ENCODE measurements at regions not wholly inside any gene's neighbourhood (a gene's known extent, or its start where the extent isn't known, plus 50 kb on each side); places are given as distances from the start of the nearest gene placed in this dataset.

DNA sequence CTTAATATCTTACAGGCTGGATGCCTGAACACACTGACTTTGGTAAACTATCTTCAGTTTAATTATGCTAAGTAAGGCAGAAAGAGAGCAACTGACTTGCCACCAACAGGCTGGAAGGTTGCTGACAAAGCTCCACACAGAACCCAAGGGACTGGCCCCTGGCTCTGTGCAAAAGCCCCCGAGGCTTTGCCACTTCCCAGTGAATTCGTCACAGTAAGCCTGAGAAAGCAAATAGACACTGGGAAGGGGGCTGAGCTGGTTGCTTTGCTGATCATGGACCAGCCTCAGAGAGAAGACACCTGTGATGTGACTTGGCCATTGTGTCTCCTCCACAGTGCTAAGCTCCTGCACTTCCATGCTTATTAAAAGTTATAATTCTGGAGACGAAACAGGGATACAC is 91.7 kb downstream of the BLID start:
- Histone ChIP-seq H3K36me3 (ENCODE audit: control insufficient read depth, insufficient read depth, low read length) (no peaks in the 10 kb centered on the region), H3K9me3 (ENCODE audit: control insufficient read depth, low read depth, low read length) (no peaks in the 10 kb centered on the region), H3K4me3 (ENCODE audit: low read length) (no peak overlapping the region), H3K4me1 (ENCODE audit: control insufficient read depth, insufficient read depth, low read length) (no peaks in the 10 kb centered on the region), H3K27me3 (ENCODE audit: control insufficient read depth, insufficient read depth, low read length) (no peaks in the 10 kb centered on the region), H3K27ac (ENCODE audit: low read length) (no peak overlapping the region)
- no CpG with 5 or more reads among the region's 3 CpGs for WGBS (ENCODE audit: insufficient coverage, low lambda C conversion rate)
- no peak for DNase-seq

DNA sequence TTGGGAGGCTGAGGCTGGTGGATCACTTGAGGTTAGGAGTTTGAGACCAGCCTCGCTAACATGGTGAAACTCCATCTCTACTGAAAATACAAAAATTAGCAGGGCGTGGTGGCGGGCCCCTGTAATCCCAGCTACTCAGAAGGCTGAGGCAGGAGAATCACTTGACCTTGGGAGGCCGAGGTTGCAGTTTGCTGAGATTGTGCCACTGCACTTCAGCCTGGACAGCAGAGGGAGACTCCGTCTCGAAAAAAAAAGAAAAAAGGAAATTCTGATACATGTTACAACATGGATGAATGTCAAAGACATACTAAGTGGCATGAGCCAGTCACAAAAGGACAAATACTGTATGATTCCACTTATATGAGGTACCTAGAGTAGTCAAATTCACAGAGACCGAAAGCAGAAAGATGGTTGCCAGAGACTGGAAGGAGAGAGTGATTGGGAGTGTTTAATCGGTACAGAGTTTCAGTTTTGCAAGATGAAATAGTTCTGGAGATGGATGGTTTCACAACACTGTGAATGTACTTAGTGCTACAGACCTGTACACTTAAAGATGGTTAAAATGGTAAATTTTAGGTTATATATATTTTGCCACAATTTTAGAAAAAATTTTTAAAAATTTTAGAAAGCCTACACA is 92.3 kb downstream of the BLID start:
- Histone ChIP-seq H3K36me3 (ENCODE audit: control insufficient read depth, insufficient read depth, low read length) (no peaks in the 10 kb centered on the region), H3K4me3 (ENCODE audit: low read length) (no peak overlapping the region), H3K4me1 (ENCODE audit: control insufficient read depth, insufficient read depth, low read length) (no peaks in the 10 kb centered on the region), H3K27me3 (ENCODE audit: control insufficient read depth, insufficient read depth, low read length) (no peaks in the 10 kb centered on the region), H3K9me3 (ENCODE audit: control insufficient read depth, low read depth, low read length) (no peaks in the 10 kb centered on the region), H3K27ac (ENCODE audit: low read length) (no peak overlapping the region)
- 90% methylated on average over 2 of the region's 8 CpGs for WGBS (ENCODE audit: insufficient coverage, low lambda C conversion rate)
- DNase-seq: no peak

GRCh38 chr11:122022646-122023045 is 93.4 kb downstream of the BLID start:
- H3K27me3 ChIP-seq (ENCODE audit: control insufficient read depth, insufficient read depth, low read length): no peaks in the 10 kb centered on the region
- no peak for DNase-seq
- H3K36me3 ChIP-seq (ENCODE audit: control insufficient read depth, insufficient read depth, low read length): no peaks in the 10 kb centered on the region
- no peak overlapping the region for H3K27ac ChIP-seq (ENCODE audit: low read length)
- H3K9me3 ChIP-seq (ENCODE audit: control insufficient read depth, low read depth, low read length): no peaks in the 10 kb centered on the region
- H3K4me1 ChIP-seq (ENCODE audit: control insufficient read depth, insufficient read depth, low read length): no peaks in the 10 kb centered on the region
- WGBS (ENCODE audit: insufficient coverage, low lambda C conversion rate): 88% methylated on average over 3 of the region's 6 CpGs
- H3K4me3 ChIP-seq (ENCODE audit: low read length): no peak overlapping the region

GRCh38 chr11:122020902-122021301 is 95.1 kb downstream of the BLID start:
- Histone ChIP-seq H3K4me3 (ENCODE audit: low read length) (no peak overlapping the region), H3K36me3 (ENCODE audit: control insufficient read depth, insufficient read depth, low read length) (no peaks in the 10 kb centered on the region), H3K27ac (ENCODE audit: low read length) (no peak overlapping the region), H3K27me3 (ENCODE audit: control insufficient read depth, insufficient read depth, low read length) (no peaks in the 10 kb centered on the region), H3K4me1 (ENCODE audit: control insufficient read depth, insufficient read depth, low read length) (no peaks in the 10 kb centered on the region), H3K9me3 (ENCODE audit: control insufficient read depth, low read depth, low read length) (no peaks in the 10 kb centered on the region)
- WGBS (ENCODE audit: insufficient coverage, low lambda C conversion rate): no CpG with 5 or more reads among the region's 2 CpGs
- DNase-seq: no peak

DNA sequence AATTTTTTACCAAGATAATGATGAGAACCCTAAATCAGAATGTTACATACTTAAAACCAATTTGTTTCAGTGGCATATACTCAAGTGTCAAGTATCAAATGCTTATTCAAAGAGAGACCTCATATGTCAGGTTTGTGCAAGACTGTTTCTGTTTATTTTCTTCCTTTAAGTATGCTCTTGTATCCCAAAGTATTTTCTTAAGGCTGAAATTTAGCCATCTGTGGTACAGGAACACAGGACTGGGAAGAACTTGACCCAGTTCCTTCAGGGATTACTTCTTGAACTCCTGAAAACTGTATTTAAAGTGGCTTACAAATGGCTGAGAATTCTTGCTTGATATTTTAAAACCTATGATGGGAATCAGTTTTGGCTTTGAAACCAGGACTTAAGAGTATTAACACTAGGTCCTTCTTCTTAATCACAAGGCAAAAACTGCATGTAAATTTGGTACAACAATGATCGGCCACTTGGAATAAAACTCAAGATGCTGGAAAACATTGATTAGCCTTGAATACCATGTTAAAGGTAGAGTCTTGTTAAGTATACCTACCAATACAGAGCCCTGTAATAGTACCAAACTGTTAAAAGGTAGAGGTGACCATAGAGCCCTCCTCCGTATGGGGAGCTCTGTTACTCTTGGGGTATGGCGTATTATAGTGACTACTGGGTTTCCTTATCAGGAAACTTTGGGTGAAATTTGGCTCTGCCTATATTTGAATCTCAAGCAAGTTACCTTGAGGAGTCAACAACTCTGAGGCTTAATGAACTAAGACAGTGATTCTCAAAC is 95.9 kb downstream of the BLID start:
- no peak overlapping the region for H3K27ac ChIP-seq (ENCODE audit: low read length)
- H3K9me3 ChIP-seq (ENCODE audit: control insufficient read depth, low read depth, low read length): no peaks in the 10 kb centered on the region
- WGBS (ENCODE audit: insufficient coverage, low lambda C conversion rate): no CpG with 5 or more reads among the region's 3 CpGs
- H3K4me1 ChIP-seq (ENCODE audit: control insufficient read depth, insufficient read depth, low read length): no peaks in the 10 kb centered on the region
- no peaks in the 10 kb centered on the region for H3K27me3 ChIP-seq (ENCODE audit: control insufficient read depth, insufficient read depth, low read length)
- no peak for DNase-seq
- no peak overlapping the region for H3K4me3 ChIP-seq (ENCODE audit: low read length)
- no peaks in the 10 kb centered on the region for H3K36me3 ChIP-seq (ENCODE audit: control insufficient read depth, insufficient read depth, low read length)

GRCh38 chr11:122007601-122008071 is 108.4 kb downstream of the BLID start:
- Histone ChIP-seq H3K4me1 (ENCODE audit: control insufficient read depth, insufficient read depth, low read length) (no peaks in the 10 kb centered on the region), H3K36me3 (ENCODE audit: control insufficient read depth, insufficient read depth, low read length) (no peaks in the 10 kb centered on the region), H3K27me3 (ENCODE audit: control insufficient read depth, insufficient read depth, low read length) (no peaks in the 10 kb centered on the region), H3K9me3 (ENCODE audit: control insufficient read depth, low read depth, low read length) (no peaks in the 10 kb centered on the region), H3K27ac (ENCODE audit: low read length) (no peak overlapping the region), H3K4me3 (ENCODE audit: low read length) (no peak overlapping the region)
- WGBS (ENCODE audit: insufficient coverage, low lambda C conversion rate): 74% methylated on average over 2 of the region's 4 CpGs
- no peak for DNase-seq

DNA sequence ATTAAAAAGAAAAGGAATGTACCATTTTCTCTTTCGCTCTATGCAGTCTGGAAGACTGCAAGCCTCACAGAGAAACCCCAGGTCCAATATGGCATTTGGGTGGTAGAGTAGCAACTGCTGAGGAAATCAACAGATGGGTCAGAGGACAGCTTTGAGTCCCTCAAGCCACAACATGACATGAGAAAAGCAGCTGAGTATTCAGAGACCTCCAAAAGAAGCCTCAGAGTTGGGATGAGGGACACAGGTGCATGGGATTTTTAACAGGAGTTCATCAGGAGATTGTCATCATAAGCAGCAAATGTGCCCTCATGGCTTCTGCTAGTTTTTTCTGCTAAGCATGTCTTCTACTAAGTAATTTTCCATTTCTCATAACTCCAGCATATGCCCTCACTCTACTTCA is 111.6 kb downstream of the BLID start:
- no CpG with 5 or more reads among the region's 1 CpG for WGBS (ENCODE audit: insufficient coverage, low lambda C conversion rate)
- Histone ChIP-seq H3K27me3 (ENCODE audit: control insufficient read depth, insufficient read depth, low read length) (no peaks in the 10 kb centered on the region), H3K4me1 (ENCODE audit: control insufficient read depth, insufficient read depth, low read length) (no peaks in the 10 kb centered on the region), H3K4me3 (ENCODE audit: low read length) (no peak overlapping the region), H3K9me3 (ENCODE audit: control insufficient read depth, low read depth, low read length) (no peaks in the 10 kb centered on the region), H3K36me3 (ENCODE audit: control insufficient read depth, insufficient read depth, low read length) (no peaks in the 10 kb centered on the region), H3K27ac (ENCODE audit: low read length) (no peak overlapping the region)
- DNase-seq: no peak

DNA sequence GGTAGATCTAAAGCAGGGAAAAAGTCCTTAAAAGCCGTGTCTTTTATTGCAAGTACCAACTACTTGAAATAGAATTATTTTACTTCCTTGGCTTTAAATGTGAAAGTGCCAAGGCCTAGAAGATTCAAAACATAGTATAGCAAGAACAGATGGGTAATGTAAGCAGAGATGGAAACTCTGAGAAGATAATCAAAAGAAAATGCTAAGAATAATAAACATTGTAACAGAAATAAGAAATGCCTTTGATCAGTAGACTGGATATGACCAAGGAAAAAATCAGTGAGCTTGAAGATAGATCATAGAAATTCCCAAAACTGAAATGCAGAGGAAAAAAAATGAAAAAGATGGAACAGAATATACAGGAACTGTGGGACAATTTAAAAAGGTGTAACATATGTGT is 113.1 kb downstream of the BLID start:
- Histone ChIP-seq H3K4me3 (ENCODE audit: low read length) (no peak overlapping the region), H3K36me3 (ENCODE audit: control insufficient read depth, insufficient read depth, low read length) (no peaks in the 10 kb centered on the region), H3K27ac (ENCODE audit: low read length) (no peak overlapping the region), H3K9me3 (ENCODE audit: control insufficient read depth, low read depth, low read length) (no peaks in the 10 kb centered on the region), H3K27me3 (ENCODE audit: control insufficient read depth, insufficient read depth, low read length) (no peaks in the 10 kb centered on the region), H3K4me1 (ENCODE audit: control insufficient read depth, insufficient read depth, low read length) (no peaks in the 10 kb centered on the region)
- WGBS (ENCODE audit: insufficient coverage, low lambda C conversion rate): no CpG with 5 or more reads among the region's 1 CpG
- DNase-seq: no peak

DNA sequence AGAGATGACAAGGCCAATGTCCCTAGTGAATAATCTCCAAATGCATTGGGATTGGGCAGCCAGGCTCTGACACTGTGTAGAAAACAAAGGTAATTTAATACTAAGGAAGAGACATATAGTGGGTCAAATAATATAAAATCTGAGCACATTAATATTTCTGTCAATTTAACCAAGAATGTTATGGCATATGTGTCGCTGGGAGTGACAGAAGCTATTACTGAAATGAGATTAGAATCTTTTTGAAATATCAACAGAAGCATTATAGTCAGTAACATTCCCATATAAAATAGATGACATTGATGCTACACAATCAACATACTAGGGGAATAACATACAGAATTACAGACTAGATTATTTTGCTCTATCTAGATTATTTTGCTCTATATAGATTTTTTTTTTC is 114.0 kb downstream of the BLID start:
- Histone ChIP-seq H3K4me1 (ENCODE audit: control insufficient read depth, insufficient read depth, low read length) (no peaks in the 10 kb centered on the region), H3K9me3 (ENCODE audit: control insufficient read depth, low read depth, low read length) (no peaks in the 10 kb centered on the region)

DNA sequence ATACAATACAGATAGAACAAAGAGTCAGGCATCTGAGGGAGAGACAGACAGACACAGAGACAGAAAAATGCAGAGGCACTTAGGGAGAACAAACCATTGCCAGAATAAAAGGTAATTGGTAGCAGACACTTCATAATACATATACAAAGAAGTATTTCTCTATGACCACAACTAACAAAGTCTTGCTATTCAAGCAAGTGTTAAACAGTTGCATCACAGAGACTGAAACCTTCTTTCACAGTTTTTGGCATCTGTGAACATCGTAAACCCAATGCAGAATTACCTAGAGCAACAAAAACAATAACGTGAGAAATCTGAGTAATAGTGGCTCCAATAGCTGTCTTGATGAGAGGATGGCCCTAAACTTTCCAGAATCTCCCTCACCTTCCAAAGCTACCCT is 116.4 kb downstream of the BLID start:
- DNase-seq: no peak
- Histone ChIP-seq H3K4me3 (ENCODE audit: low read length) (no peak overlapping the region), H3K27me3 (ENCODE audit: control insufficient read depth, insufficient read depth, low read length) (no peaks in the 10 kb centered on the region), H3K9me3 (ENCODE audit: control insufficient read depth, low read depth, low read length) (no peaks in the 10 kb centered on the region), H3K36me3 (ENCODE audit: control insufficient read depth, insufficient read depth, low read length) (no peaks in the 10 kb centered on the region), H3K4me1 (ENCODE audit: control insufficient read depth, insufficient read depth, low read length) (no peaks in the 10 kb centered on the region), H3K27ac (ENCODE audit: low read length) (no peak overlapping the region)
- WGBS (ENCODE audit: insufficient coverage, low lambda C conversion rate): no CpG with 5 or more reads among the region's 2 CpGs

More for the DNA sequence above, 114.0 kb downstream of the BLID start:
- no peak overlapping the region for H3K4me3 ChIP-seq (ENCODE audit: low read length)
- no peak overlapping the region for H3K27ac ChIP-seq (ENCODE audit: low read length)
- 100% methylated on average over 1 of the region's 1 CpG for WGBS (ENCODE audit: insufficient coverage, low lambda C conversion rate)
- no peaks in the 10 kb centered on the region for H3K27me3 ChIP-seq (ENCODE audit: control insufficient read depth, insufficient read depth, low read length)
- DNase-seq: no peak
- no peaks in the 10 kb centered on the region for H3K36me3 ChIP-seq (ENCODE audit: control insufficient read depth, insufficient read depth, low read length)

DNA sequence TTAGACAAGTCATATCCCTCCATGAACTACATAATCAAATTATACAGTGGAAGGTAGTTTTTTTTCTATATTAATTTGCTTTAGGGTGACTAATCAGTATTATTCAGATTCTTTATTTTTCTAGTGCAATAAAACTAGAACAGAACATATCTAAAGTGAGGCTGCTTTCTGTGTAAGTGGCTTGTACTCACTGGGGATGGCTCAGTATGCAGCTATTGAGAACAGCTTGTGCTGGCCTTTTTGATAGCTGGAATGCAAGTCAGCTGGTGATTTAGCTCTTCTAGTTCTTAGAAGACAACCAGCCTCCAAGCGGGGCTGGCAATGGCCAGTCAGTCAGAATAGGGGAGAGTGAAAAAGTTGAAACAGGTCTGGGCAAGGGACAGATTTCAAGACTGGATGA is 119.4 kb downstream of the BLID start:
- Histone ChIP-seq H3K4me1 (ENCODE audit: control insufficient read depth, insufficient read depth, low read length) (no peaks in the 10 kb centered on the region), H3K4me3 (ENCODE audit: low read length) (no peak overlapping the region), H3K27ac (ENCODE audit: low read length) (no peak overlapping the region), H3K9me3 (ENCODE audit: control insufficient read depth, low read depth, low read length) (no peaks in the 10 kb centered on the region), H3K27me3 (ENCODE audit: control insufficient read depth, insufficient read depth, low read length) (no peaks in the 10 kb centered on the region), H3K36me3 (ENCODE audit: control insufficient read depth, insufficient read depth, low read length) (no peaks in the 10 kb centered on the region)
- no CpG with 5 or more reads among the region's 1 CpG for WGBS (ENCODE audit: insufficient coverage, low lambda C conversion rate)
- no peak for DNase-seq
